RPMI8226 (cell line): ENCODE measurements at regions not wholly inside any gene's neighbourhood (a gene's known extent, or its start where the extent isn't known, plus 50 kb on each side); places are given as distances from the start of the nearest gene placed in this dataset.

Source experiments
- DNase-seq: peaks from one replicate; pipeline ENCODE4 v3.0.0-alpha.2; 2015

GRCh38 chr16:86377251-86378022 is 132.9 kb upstream of the FOXF1 start:
- no peak for DNase-seq

DNA sequence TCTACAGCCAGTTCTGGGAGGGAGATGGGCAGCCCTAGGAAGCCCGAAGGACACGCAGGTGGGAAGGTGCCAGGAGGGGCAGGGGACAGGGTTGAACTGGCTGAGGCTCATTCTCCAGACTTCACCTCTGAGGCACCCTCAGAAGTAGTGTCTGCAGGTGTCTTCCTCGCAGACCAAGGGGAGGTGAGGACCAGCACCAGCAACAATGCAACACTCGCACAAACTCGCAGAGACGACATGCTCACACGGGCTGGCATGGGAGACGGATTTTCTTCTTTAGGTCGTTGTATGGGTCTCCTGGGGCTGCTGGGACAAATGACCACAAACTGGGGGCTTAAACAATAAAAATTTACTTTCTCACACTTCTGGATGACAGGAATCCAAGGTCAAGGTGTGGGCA is 132.2 kb upstream of the FOXF1 start:
- no peak for DNase-seq

DNA sequence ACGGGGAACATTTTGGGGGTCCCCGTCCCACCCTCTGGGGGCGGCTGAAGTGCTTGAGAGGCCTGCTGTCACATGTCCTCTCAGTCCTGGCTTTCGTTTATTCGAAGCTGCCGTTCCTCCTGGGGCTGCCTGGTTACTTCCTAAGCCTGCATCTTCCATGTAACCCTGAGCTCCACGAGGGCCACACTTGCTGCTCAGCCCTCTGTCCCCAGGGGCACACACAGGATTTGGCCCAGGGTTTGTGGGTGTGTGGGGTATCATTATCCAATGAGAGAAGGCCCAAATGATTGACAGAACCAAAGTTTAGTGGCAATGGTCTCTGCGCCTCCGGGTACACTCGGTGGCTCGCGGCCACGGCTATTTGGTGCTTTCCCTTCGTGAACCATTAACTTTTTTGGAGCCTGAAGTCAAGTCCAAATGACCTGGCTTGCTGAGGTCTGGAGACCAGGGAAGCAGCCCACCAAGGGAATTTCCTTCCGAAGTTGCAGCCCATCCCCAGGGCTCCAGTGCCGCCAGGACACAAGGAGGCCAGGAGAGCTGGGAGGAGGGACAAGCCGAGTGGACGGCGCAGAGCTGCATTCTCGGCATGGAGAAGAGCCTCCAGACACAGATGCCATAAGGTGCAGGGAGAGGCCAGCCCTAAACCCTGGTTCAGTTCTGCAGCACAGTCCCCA is 131.4 kb upstream of the FOXF1 start:
- DNase-seq = no peak

DNA sequence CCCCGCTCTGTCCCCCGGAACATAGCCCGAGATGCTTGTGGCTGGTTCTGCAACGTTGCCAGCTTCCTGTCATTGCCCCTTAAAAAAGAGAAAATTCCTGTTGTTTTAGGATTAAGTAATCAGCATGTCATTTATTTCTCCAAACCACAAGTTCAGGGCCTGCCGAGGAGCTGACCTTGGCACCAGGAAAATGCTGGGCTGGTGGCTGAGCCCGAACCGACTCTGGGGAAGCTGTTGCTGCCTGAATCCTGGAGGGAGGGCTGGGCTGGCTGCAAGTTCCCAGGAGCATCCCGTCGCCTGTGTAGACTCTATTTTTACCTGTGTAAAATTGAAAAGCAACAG is 130.9 kb upstream of the FOXF1 start:
- DNase-seq = no peak

DNA sequence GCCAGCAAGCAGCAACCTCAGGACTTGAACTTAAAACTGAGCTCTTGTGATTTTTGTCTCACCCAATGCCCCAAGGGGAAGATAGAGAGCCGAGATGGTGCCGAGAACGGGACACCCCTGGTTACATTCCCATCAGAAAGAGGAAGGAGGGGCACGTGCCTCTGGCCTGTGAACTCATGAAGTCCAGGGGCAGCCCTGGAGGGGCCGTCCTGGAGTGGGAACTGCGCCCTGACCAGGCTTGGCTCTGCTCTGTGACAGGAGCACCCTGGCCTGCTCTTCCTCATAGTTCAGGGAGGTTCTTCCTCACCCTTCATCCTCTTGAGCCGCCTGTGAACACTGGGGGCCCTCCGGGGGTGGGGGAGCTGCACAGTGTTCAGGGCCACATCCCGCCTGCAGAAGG is 130.3 kb upstream of the FOXF1 start:
- DNase-seq = no peak

GRCh38 chr16:86381491-86381890 is 128.8 kb upstream of the FOXF1 start:
- DNase-seq = no peak

DNA sequence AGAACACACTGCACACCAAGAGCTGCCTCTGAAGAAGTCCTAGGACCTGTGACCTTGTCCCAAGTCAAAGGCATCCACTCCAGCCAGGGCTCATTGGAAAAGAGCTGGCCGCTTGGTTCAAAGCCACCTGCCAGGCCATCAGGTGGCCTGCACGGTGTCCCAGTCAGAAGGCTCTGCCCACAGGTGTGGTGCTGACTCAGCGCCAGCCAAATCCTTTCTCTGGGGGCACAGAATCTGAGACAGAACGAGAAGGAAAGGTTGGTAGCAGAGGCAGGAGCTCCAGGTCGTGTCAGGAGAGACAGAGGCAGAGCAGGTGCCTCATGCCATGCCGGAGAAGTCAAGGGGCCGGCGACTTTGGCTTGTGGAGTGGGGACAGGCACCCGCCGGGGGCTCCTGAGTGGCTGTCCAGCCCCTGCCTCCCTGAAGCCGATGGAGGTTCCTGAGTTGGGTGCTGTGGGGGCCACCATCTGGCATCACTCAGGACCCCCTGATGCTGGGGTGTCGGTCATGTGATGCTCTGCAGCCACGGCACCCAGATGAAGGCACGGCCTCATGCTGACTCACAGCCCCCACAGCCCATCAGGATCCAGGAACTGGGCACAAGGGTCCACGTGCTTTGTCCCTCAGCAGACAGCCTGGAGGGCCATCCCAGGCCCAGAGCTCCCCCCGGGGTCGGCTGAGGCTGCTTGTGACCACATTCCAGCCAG is 128.1 kb upstream of the FOXF1 start:
- DNase-seq = no peak

DNA sequence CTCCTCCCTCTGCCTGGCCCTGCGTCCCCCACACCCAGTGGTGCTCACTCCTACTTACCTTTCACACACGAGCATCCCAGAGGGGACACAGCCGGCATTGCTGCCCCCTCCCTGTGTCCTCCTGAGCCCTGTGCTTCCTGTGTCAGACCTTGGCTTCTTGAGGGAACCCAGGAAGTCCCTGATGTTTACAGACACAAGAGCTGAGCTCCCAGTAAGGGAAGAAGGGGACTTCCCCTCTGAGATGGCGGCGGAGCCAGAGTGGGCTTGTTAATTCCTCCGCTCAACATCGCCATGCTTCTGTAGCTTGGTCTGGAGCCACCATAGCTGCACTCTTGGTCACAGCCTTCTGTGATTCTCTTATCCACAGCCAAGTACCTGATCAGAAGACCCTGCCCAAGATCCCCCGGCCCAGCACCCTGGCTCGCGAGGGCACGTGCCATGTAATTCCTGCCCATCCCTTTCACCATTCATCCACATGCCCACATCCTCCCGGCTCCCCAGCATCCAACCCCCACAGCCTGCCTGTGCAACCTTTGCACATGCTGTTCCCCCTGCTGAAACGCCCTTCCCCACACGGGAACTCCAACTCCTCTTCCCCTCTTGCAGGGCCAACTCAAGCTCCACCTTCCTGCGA is 127.4 kb upstream of the FOXF1 start:
- DNase-seq = no peak

GRCh38 chr16:86383488-86384262 is 126.7 kb upstream of the FOXF1 start:
- no peak for DNase-seq

DNA sequence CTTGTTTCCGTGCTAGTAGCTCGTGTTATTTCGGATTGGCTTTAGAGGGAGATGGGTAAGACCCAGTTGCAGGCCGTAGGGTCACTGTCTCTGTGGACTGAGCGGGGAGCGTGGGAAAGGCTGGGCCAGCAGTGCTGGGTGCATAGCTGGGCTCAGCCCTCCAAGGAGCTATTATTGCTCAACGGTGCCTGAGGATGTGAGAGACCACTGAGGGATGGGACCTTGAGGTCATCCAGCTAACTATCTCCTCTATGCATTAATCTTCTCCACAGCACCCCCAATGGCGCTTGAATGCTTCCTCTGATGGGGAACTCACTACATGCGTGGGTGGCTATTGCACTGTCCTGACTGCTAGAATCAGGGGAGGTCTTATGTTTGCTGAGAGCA is 126.1 kb upstream of the FOXF1 start:
- no peak for DNase-seq

GRCh38 chr16:86384980-86385379 is 125.3 kb upstream of the FOXF1 start:
- no peak for DNase-seq

DNA sequence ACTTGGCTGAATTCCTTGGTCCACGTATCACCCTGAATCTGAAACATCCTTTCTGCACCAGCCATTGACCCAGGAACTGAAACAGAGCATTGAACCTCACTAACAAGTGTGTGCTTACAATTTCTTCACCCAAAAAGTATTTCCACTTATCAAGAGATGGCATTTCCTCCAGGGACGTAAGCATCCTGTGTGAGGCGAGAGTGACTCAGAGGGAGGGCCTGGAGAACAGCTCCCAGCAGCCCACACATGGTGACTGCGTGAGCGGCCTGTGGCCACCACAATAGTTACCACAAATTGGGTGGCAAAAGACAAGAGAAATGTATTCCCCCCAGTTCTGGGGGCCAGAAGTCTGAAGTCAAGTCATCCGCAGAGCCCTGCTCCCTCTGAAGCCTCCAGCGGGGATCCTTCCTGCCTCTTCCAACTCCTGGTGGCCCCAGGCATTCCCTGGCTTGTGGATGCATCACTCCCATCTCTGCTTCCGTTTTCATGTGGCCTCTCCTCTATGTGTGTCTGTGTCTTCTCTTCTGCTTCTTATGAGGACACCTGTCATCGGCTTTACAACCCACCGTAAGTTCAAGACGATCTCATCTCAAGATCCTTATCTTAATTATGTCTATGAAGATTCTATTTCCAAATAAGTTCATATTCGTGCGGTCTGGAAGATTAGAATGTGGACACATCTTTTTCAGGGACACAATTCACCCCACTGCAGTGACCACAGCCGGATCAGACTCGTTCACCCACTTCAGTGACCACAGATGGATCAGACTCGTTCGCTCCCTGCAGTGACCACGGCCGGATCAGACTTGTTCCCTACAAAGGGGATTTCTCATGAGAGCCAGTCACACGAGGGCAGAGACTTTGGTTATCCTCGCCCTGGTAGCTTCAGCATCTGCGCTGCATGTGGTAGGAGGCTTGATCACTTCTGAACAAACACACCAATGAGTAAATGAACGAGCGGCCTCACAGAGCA is 122.6 kb upstream of the FOXF1 start:
- DNase-seq = no peak

DNA sequence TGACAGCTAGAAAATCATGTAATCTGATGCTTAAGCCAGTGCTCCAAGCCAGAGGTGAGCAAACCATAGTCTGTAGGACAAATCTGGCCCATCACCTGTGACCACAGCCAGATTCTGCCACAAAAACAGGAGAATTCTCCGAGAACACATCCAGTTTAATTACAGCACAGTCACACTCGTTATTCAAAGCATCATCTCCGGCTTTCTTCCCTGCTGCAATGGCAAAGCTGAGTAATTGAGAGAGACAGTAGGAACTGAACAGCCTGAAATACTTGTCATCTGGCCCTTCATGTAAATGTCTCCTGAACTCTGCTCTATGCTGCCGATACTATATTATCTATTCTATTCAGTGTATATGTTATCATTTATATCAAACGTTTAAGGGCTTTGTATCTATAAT is 121.4 kb upstream of the FOXF1 start:
- no peak for DNase-seq

DNA sequence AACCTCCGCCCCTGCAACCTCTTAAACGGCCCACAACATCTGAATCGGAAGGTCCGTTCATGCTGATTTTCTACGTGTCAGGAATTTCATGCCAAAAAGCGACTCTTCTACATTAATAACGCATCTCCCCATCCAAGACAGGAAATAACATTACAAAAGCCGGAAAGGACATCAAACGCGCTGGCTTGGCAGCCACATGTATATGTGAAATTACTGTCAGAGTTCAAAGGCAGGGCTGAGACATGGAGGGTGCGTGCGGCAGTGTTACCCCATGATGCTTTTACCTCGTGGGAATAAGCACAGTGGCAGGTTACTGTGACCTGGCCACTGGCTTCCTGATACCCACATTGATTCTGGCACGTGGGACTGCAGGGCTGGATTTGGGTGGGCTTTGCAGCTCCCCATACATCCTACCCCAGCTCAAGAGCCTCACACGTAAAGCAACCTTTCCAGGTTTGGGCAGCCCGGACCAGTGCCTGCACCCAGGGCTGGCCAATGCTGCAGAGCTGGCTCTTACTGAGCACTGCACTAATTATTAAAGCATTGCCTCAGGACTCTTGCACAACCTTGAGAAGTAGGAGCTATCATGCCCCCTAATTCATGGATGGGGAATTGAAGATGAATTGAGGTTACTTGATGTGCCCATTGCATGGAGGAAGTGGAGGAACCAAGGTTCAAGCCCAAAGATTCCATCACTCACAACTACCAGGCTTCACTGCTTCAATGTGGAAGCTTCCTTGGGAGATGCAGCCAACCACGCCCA is 120.6 kb upstream of the FOXF1 start:
- no peak for DNase-seq

GRCh38 chr16:86390335-86390734 is 120.0 kb upstream of the FOXF1 start:
- DNase-seq = no peak

DNA sequence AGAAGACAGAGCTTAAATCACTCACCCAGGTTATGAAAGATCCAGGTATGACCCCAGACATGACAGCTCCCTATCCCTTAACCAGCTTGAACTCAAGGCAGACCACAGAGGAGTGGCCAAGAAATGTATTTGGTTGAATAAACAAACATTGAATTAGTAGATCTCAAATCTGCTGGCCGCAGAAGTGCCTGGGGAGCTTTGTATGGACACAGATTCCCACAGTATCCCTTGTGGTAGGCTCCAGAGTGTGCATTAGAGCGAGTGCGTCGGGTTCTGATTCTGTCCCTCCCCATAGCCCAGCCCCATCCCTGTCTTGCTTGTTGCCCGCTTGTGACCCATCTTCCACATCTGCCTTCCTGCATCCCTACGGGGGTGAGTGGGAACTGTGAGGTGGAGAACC is 118.8 kb upstream of the FOXF1 start:
- no peak for DNase-seq

- DNase-seq = no peak
Measured at GRCh38 chr16:86391984-86392383, 118.3 kb upstream of the FOXF1 start.

GRCh38 chr16:86392436-86393152 is 117.7 kb upstream of the FOXF1 start:
- DNase-seq = no peak

GRCh38 chr16:86393907-86394626 is 116.3 kb upstream of the FOXF1 start:
- DNase-seq = no peak

DNA sequence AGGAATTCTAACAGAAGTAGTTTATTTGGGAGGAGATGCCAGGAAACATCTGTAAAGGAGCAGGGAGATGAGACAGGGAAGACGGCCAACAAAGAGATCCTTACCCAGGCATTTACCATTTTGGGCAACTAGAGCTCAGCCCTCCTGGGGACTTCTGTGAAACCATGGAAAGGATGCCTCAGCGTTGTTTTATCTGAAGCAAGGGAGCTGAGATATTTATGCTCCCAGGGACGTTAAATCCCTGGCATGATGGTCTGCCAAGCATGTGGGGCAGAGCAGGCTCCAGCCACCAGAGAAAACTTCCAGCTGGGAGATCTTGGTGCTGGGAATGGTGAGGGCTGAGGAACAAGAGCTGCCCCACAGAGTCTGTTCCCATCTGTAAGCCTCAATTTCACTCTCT is 114.8 kb upstream of the FOXF1 start:
- no peak for DNase-seq
